GM12875 (cell line): ENCODE measurements at regions not wholly inside any gene's neighbourhood (a gene's known extent, or its start where the extent isn't known, plus 50 kb on each side); places are given as distances from the start of the nearest gene placed in this dataset.

Experiments
- H3K4me3 ChIP-seq: one replicate; pipeline ENCODE4 v1.5.1; 2011; ENCODE audit warnings: low read depth, low read length, control low read depth
- CTCF ChIP-seq: IDR thresholded peaks from 2 replicates; pipeline ENCODE4 v1.5.1; 2011; ENCODE audit warnings: low read depth, mild to moderate bottlenecking, control low read depth, inconsistent platforms, low read length, moderate library complexity, borderline replicate concordance; ENCODE audit not compliant: insufficient read depth

GRCh38 chrX:131827935-131828334 lies 195.2 kb upstream of the STK26 start:
- peak; percentile 44; the same call in 1 of the 2 replicates for TF ChIP-seq CTCF
- peak overlapping the region; percentile 31 for H3K4me3 ChIP-seq

GRCh38 chrX:131828482-131828881 lies 194.6 kb upstream of the STK26 start:
- peak overlapping the region; percentile 49 for H3K4me3 ChIP-seq
- no peak for TF ChIP-seq CTCF

GRCh38 chrX:131830400-131831184 lies 192.5 kb upstream of the STK26 start:
- TF ChIP-seq CTCF = 0 out of 2 replicates have a peak, but pooled peaks have one; percentile 3
- peak overlapping the region; percentile 37 for H3K4me3 ChIP-seq

- no peak for TF ChIP-seq CTCF
- peak overlapping the region; percentile 37 for H3K4me3 ChIP-seq
Measured at GRCh38 chrX:131831185-131831520, 191.9 kb upstream of the STK26 start.

GRCh38 chrX:131836161-131836560 lies 186.9 kb upstream of the STK26 start:
- no peak for TF ChIP-seq CTCF
- no peak overlapping the region for H3K4me3 ChIP-seq

- no peak overlapping the region for H3K4me3 ChIP-seq
- no peak for TF ChIP-seq CTCF
Measured at GRCh38 chrX:131837325-131837724, 185.8 kb upstream of the STK26 start.

- H3K4me3 ChIP-seq = no peak overlapping the region
- no peak for TF ChIP-seq CTCF
Measured at GRCh38 chrX:131840799-131841495, 182.2 kb upstream of the STK26 start.
